ENCODE measurements at regions not wholly inside any gene's neighbourhood (a gene's known extent, or its start where the extent isn't known, plus 50 kb on each side); places are given as distances from the start of the nearest gene placed in this dataset.

- H3K9me3 ChIP-seq (ENCODE audit: control insufficient read depth, low read length), result no peaks in the 10 kb centered on the region
- H3K4me1 ChIP-seq, result no peaks in the 10 kb centered on the region
- no peak for TF ChIP-seq CTCF (IDR thresholded peaks at IDR 0.05)
- no peak overlapping the region for H3K4me3 ChIP-seq (ENCODE audit: low read depth, low read length)
- no peaks in the 10 kb centered on the region for H3K79me2 ChIP-seq
- H3K27ac ChIP-seq, result no peak overlapping the region
- H3K36me3 ChIP-seq (ENCODE audit: control insufficient read depth, insufficient read depth, low read length), result no peaks in the 10 kb centered on the region
- no peak overlapping the region for H3K9ac ChIP-seq
- H3K27me3 ChIP-seq (ENCODE audit: control insufficient read depth, insufficient read depth, low read length), result no peaks in the 10 kb centered on the region
- H3K4me2 ChIP-seq (ENCODE audit: low read length), result no peak overlapping the region
- no peak overlapping the region for H2AFZ ChIP-seq
Observed at GRCh38 chr15:61449186-61449702, 220.1 kb upstream of the RORA start.

- Histone ChIP-seq H3K27ac (no peak overlapping the region), H3K79me2 (no peaks in the 10 kb centered on the region), H3K4me2 (ENCODE audit: low read length) (no peak overlapping the region), H3K4me1 (no peaks in the 10 kb centered on the region), H3K9ac (no peak overlapping the region), H3K27me3 (ENCODE audit: control insufficient read depth, insufficient read depth, low read length) (no peaks in the 10 kb centered on the region), H3K4me3 (ENCODE audit: low read depth, low read length) (no peak overlapping the region), H3K36me3 (ENCODE audit: control insufficient read depth, insufficient read depth, low read length) (no peaks in the 10 kb centered on the region), H2AFZ (no peak overlapping the region), H3K9me3 (ENCODE audit: control insufficient read depth, low read length) (no peaks in the 10 kb centered on the region)
- TF ChIP-seq CTCF (IDR thresholded peaks at IDR 0.05), result no peak
Observed at GRCh38 chr15:61447981-61448380, 218.9 kb upstream of the RORA start.

GRCh38 chr15:61444585-61444984 is 215.5 kb upstream of the RORA start:
- Histone ChIP-seq H3K79me2 (no peaks in the 10 kb centered on the region), H3K36me3 (ENCODE audit: control insufficient read depth, insufficient read depth, low read length) (no peaks in the 10 kb centered on the region), H3K4me1 (no peaks in the 10 kb centered on the region), H3K4me3 (ENCODE audit: low read depth, low read length) (no peak overlapping the region), H3K4me2 (ENCODE audit: low read length) (no peak overlapping the region), H3K9me3 (ENCODE audit: control insufficient read depth, low read length) (no peaks in the 10 kb centered on the region), H3K27ac (no peak overlapping the region), H2AFZ (no peak overlapping the region), H3K27me3 (ENCODE audit: control insufficient read depth, insufficient read depth, low read length) (no peaks in the 10 kb centered on the region), H3K9ac (no peak overlapping the region)
- no peak for TF ChIP-seq CTCF (IDR thresholded peaks at IDR 0.05)

- Histone ChIP-seq H3K4me1 (no peaks in the 10 kb centered on the region), H3K79me2 (no peaks in the 10 kb centered on the region), H3K27ac (no peak overlapping the region), H3K9me3 (ENCODE audit: control insufficient read depth, low read length) (no peaks in the 10 kb centered on the region), H3K27me3 (ENCODE audit: control insufficient read depth, insufficient read depth, low read length) (no peaks in the 10 kb centered on the region), H3K4me2 (ENCODE audit: low read length) (no peak overlapping the region), H3K4me3 (ENCODE audit: low read depth, low read length) (no peak overlapping the region), H3K9ac (no peak overlapping the region), H2AFZ (no peak overlapping the region), H3K36me3 (ENCODE audit: control insufficient read depth, insufficient read depth, low read length) (no peaks in the 10 kb centered on the region)
- no peak for TF ChIP-seq CTCF (IDR thresholded peaks at IDR 0.05)
Observed at GRCh38 chr15:61442821-61443220, 213.7 kb upstream of the RORA start.

GRCh38 chr15:61441891-61442290 is 212.8 kb upstream of the RORA start:
- Histone ChIP-seq H3K4me2 (ENCODE audit: low read length) (no peak overlapping the region), H3K27me3 (ENCODE audit: control insufficient read depth, insufficient read depth, low read length) (no peaks in the 10 kb centered on the region), H3K27ac (no peak overlapping the region), H3K79me2 (no peaks in the 10 kb centered on the region), H3K4me1 (no peaks in the 10 kb centered on the region), H2AFZ (no peak overlapping the region), H3K36me3 (ENCODE audit: control insufficient read depth, insufficient read depth, low read length) (no peaks in the 10 kb centered on the region), H3K9me3 (ENCODE audit: control insufficient read depth, low read length) (no peaks in the 10 kb centered on the region), H3K4me3 (ENCODE audit: low read depth, low read length) (no peak overlapping the region), H3K9ac (no peak overlapping the region)
- no peak for TF ChIP-seq CTCF (IDR thresholded peaks at IDR 0.05)
